DND-41 (cell line): ENCODE measurements at regions not wholly inside any gene's neighbourhood (a gene's known extent, or its start where the extent isn't known, plus 50 kb on each side); places are given as distances from the start of the nearest gene placed in this dataset.
A peak's percentile ranks its signal among the peaks of the same experiment; 100 is the strongest.

Source experiments
- ATAC-seq: fragments of 200-7000 bp; cut with Tn5 transposase; 3 replicates; pipeline ENCODE4 v1.9.1; 2021; ENCODE audit warnings: low read depth; ENCODE audit not compliant: insufficient read depth
- DNase-seq: peaks from one replicate; pipeline ENCODE4 v3.0.0-alpha.2; 2020
- H2AFZ ChIP-seq: 2 replicates; pipeline ENCODE4 v1.6.0; 2012; ENCODE audit warnings: low read depth, low read length
- H3K27ac ChIP-seq: 2 replicates; pipeline ENCODE4 v1.5.1; 2012; ENCODE audit warnings: low read length, inconsistent platforms
- H3K27me3 ChIP-seq: fragments of 200-600 bp; sonication (generic); 2 replicates; pipeline ENCODE4 v1.6.0; 2012; ENCODE audit warnings: low read length, mild to moderate bottlenecking, inconsistent platforms; ENCODE audit not compliant: insufficient read depth, poor library complexity
- H3K36me3 ChIP-seq: 2 replicates; pipeline ENCODE4 v1.5.1; 2012; ENCODE audit warnings: low read length, inconsistent platforms; ENCODE audit not compliant: insufficient read depth
- H3K4me1 ChIP-seq: 2 replicates; pipeline ENCODE4 v1.5.1; 2012; ENCODE audit warnings: mild to moderate bottlenecking, low read length; ENCODE audit not compliant: insufficient read depth
- H3K4me2 ChIP-seq: 2 replicates; pipeline ENCODE4 v1.6.0; 2012; ENCODE audit warnings: mild to moderate bottlenecking, moderate library complexity, low read length, inconsistent platforms; ENCODE audit not compliant: insufficient read depth
- H3K4me3 ChIP-seq, 2 experiments: fragments of 200-600 bp in 1 of 2; shearing (Covaris generic) in 1 of 2; 2 replicates each; pipeline ENCODE4 v1.5.1; 2012 to 2016; ENCODE audit warnings: inconsistent platforms in 2 of 2, low read length in 2 of 2, mild to moderate bottlenecking in 2 of 2, low read depth in 1 of 2, moderate library complexity in 1 of 2
- H3K79me2 ChIP-seq: 2 replicates; pipeline ENCODE4 v1.6.0; 2012; ENCODE audit warnings: low read length, inconsistent platforms; ENCODE audit not compliant: insufficient read depth
- H3K9ac ChIP-seq: 2 replicates; pipeline ENCODE4 v1.6.0; 2012; ENCODE audit warnings: low read depth, mild to moderate bottlenecking, inconsistent platforms, low read length, moderate library complexity
- H3K9me3 ChIP-seq: 2 replicates; pipeline ENCODE4 v1.5.1; 2012; ENCODE audit warnings: low read length, moderate library complexity, mild to moderate bottlenecking, inconsistent platforms; ENCODE audit not compliant: insufficient read depth, severe bottlenecking
- H4K20me1 ChIP-seq: 2 replicates; pipeline ENCODE4 v1.6.0; 2012; ENCODE audit warnings: low read length; ENCODE audit not compliant: insufficient read depth
- CTCF ChIP-seq: IDR thresholded peaks from 2 replicates; pipeline ENCODE4 v1.5.1; 2012; ENCODE audit warnings: borderline replicate concordance, low read length, moderate library complexity, mild to moderate bottlenecking; ENCODE audit not compliant: poor library complexity, severe bottlenecking; ENCODE audit errors: extremely low read depth
- EZH2 ChIP-seq: IDR thresholded peaks from 3 replicates; pipeline ENCODE4 v1.6.1; 2012; ENCODE audit warnings: borderline replicate concordance, low read depth, mild to moderate bottlenecking, moderate library complexity, low read length, inconsistent platforms; ENCODE audit not compliant: severe bottlenecking

DNA sequence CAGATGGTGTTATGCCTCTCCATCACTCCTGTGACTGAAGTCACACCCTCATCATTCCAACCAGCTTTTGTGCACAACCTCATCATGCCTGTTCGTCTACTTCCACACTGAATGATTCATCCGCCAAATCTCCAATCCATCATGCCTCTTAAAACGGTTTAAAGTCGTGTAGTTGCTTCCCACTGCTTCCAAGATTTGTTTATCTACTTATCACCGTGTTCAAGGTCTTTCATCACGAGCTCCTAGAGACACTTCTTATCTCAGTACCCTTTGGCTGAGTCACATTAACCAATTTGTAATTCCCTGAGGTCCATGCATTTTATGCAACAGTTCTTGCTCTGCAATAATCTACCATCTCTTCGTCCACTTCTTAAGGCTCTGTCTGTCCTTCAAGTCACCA is 592.3 kb upstream of the ID2 start:
- Histone ChIP-seq H3K9ac (no peak overlapping the region), H3K9me3 (no peaks in the 10 kb centered on the region), H3K27me3 (no peaks in the 10 kb centered on the region), H3K27ac (no peak overlapping the region), H3K4me3 (no peak overlapping the region), H3K4me2 (no peak overlapping the region), H3K36me3 (no peaks in the 10 kb centered on the region), H3K79me2 (no peaks in the 10 kb centered on the region), H4K20me1 (no peaks in the 10 kb centered on the region), H3K4me1 (peaks cover 7% of the 10 kb centered on the region), H2AFZ (no peak overlapping the region)
- ATAC-seq (no peak), DNase-seq (no peak)
- TF ChIP-seq EZH2 (no peak), CTCF (no peak)

DNA sequence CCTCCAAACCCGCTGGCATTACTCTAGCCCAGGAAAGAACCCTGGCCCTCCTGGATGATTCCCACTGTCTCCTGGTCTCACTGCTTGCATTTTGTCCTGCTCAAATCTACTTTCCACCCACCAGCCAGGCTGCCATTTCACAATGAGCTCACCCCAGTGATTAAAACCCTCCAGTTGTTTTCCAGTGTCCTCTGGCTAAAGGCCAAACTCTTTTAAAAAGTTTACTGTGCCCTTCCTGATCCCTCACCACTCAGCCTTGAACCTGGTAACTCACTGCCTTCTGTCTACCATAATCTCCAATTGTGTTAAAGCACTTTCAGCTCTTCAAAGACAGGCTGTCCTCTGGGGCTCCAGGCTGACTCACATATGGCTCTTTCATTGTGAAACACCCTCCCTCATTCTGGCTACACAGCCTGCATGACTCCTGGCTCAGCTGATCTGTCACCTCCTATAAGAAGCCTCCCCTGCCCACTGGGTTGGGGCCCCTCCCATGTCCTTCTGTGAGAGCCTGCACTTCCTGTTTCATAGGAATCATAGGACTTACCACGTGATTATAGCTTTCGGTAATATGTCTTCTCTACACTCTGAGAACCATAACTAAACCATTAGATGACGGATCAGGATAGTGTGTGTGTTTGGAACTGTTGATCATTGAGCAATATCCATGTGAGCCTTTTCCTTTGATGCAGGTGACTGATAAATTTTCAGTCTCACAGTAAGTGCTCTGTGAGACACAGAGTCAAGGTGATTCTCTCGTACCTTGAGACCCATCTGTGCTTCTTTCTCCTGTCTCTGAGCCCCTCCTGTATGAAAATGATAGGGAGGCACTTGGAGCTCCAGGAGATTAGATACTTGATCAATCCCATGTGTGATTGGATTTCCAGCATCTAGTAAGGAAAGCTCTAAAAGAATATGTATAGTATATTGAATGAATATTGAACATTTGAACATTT is 590.8 kb upstream of the ID2 start:
- peak; percentile 52 for DNase-seq
- Histone ChIP-seq H3K79me2 (no peaks in the 10 kb centered on the region), H3K4me2 (no peak overlapping the region), H3K36me3 (no peaks in the 10 kb centered on the region), H3K4me1 (peaks cover 7% of the 10 kb centered on the region), H3K9me3 (no peaks in the 10 kb centered on the region), H2AFZ (peak overlapping the region; percentile 7; the same call in 1 of the 2 replicates), H3K9ac (no peak overlapping the region), H3K27me3 (no peaks in the 10 kb centered on the region), H3K4me3 (no peak overlapping the region), H4K20me1 (no peaks in the 10 kb centered on the region), H3K27ac (no peak overlapping the region)
- TF ChIP-seq CTCF (no peak), EZH2 (no peak)
- ATAC-seq = peak; percentile 85

DNA sequence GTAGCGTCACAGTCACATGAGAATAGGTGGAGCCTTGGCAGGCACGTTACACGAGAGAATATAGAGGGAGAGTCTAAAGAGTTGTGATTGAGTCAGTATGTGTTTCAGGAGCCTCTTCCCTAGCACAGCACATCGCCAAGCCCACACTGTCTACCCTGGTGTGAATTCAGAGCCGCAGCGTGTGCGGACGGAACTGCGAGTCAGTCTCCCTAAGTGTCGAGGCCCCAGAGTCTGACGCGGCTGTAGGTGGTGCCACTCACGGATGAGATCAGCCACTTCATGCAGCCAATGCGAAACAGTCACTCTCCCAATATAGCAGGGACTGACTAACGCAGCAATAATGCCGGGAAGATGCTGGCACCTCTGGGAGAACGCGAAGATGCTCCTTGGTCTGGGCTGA is 587.3 kb upstream of the ID2 start:
- Histone ChIP-seq H3K4me2 (no peak overlapping the region), H3K9me3 (no peaks in the 10 kb centered on the region), H3K27me3 (no peaks in the 10 kb centered on the region), H3K4me3 (no peak overlapping the region), H4K20me1 (no peaks in the 10 kb centered on the region), H3K4me1 (peaks cover 7% of the 10 kb centered on the region), H3K79me2 (no peaks in the 10 kb centered on the region), H3K9ac (no peak overlapping the region), H2AFZ (no peak overlapping the region), H3K27ac (no peak overlapping the region), H3K36me3 (no peaks in the 10 kb centered on the region)
- no peak for ATAC-seq
- TF ChIP-seq CTCF (no peak), EZH2 (no peak)
- DNase-seq = no peak
